ENCODE measurements at regions not wholly inside any gene's neighbourhood (a gene's known extent, or its start where the extent isn't known, plus 50 kb on each side); places are given as distances from the start of the nearest gene placed in this dataset.

DNA sequence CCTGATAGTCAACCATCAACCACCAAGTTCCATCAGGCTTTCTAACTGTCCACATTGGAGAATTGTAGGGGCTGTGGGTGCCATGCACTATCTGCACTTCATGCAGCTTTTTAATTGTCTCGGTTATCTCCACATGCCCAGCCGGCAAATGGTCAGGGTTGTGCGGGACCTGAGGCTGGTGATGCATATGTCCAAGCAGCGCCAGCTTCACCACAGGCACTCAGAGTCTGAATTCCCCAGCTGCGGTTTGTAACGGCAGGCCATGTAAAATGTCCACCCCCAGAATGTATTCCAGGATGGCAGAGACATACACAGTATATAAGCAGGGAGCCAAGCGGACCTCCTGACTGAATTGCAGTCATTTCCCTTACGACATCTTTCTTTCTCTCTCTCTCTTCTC, 435.6 kb downstream of the DYNC2H1 start:
- TF ChIP-seq, protein P1, sequence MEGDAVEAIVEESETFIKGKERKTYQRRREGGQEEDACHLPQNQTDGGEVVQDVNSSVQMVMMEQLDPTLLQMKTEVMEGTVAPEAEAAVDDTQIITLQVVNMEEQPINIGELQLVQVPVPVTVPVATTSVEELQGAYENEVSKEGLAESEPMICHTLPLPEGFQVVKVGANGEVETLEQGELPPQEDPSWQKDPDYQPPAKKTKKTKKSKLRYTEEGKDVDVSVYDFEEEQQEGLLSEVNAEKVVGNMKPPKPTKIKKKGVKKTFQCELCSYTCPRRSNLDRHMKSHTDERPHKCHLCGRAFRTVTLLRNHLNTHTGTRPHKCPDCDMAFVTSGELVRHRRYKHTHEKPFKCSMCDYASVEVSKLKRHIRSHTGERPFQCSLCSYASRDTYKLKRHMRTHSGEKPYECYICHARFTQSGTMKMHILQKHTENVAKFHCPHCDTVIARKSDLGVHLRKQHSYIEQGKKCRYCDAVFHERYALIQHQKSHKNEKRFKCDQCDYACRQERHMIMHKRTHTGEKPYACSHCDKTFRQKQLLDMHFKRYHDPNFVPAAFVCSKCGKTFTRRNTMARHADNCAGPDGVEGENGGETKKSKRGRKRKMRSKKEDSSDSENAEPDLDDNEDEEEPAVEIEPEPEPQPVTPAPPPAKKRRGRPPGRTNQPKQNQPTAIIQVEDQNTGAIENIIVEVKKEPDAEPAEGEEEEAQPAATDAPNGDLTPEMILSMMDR (conservative IDR thresholded peaks at IDR 0.05) = no peak
- no peak for TF ChIP-seq ZFX (IDR thresholded peaks at IDR 0.05)
